Globus pallidus (tissue), 1 donor: ENCODE measurements at regions not wholly inside any gene's neighbourhood (a gene's known extent, or its start where the extent isn't known, plus 50 kb on each side); places are given as distances from the start of the nearest gene placed in this dataset.
"Not testable (repeated sequence)": the region's sequence is repeated elsewhere in the genome, so short reads cannot be mapped to it uniquely, and the experiment has no call there.

ENCODE experiments used
- DNase-seq: peaks from one replicate; pipeline ENCODE4 v3.0.0-alpha.2; 2015; ENCODE audit warnings: low spot score

DNA sequence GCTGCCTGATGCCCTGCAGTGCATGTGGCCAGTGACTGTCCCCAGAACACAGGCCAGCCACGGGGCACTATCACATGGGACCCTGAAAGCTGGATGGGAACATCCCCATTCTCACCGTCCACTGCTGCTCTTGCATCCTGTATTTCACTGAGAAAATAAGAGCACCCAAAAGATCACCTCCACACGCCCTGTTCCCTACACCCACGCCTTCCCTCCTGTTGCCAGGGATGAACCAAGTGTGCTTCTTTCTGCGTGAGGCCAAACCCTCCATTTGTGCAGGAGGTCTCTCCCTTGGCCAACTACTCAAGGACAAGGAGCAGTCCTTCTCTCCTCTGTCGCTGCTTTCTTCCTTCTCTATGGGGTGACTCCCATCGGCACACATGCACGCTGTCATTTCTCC, 118.3 kb downstream of the LRRC37A3 start:
- not testable (repeated sequence) for DNase-seq

- not testable (repeated sequence) for DNase-seq
Measured at GRCh38 chr17:64800361-64800895, 118.8 kb downstream of the LRRC37A3 start.

DNA sequence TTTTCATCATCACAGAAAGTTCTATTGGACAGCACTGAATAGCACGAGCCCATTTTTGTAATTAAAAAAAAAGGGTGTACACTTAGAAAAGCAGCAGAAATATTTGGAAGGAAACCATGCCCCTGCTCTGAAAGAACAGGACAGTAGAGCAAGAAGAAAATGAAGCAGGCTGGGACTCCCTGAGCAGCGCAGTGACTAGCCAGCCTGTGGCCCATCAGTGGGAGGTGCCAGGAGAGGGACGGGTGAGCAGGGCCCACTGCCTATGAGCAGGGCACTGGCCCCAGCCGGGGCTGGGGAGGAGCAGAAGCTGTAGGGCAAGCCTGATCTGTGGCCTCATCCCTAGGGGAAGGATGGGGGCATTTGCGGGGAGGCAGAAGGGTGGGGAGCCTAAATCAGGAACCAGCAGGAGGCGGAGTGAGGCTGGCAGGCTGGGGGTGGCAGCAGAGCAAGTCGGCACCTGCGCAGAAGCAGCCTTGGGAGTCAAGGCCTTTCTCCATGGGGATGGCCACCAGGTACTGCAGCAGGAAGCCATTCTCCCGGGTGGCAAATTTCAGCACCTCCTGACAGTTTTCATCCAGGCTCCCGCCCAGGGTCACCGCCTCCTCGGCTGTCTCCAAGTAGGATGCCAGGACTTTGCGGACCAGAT, 119.6 kb downstream of the LRRC37A3 start:
- not testable (repeated sequence) for DNase-seq

DNA sequence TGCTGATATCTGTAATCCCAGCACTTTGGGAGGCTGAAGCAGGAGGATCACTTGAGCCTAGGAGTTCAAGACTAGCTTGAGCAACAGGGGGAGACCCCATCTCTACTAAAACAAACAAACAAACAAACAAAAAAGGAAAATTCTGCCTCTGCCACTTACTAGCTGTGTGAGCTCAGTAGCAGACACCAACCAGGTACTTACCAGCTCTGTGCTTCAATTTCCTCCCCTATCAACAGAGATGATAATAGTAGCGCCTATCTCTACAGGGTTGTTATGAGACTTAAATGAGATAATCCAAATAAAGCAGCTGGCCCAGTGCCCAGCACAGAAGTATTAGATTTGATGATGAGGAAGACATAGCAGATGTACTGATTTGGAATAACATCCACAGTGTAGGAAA, 120.3 kb downstream of the LRRC37A3 start:
- not testable (repeated sequence) for DNase-seq

- not testable (repeated sequence) for DNase-seq
Measured at GRCh38 chr17:64798489-64798790, 120.8 kb downstream of the LRRC37A3 start.

DNA sequence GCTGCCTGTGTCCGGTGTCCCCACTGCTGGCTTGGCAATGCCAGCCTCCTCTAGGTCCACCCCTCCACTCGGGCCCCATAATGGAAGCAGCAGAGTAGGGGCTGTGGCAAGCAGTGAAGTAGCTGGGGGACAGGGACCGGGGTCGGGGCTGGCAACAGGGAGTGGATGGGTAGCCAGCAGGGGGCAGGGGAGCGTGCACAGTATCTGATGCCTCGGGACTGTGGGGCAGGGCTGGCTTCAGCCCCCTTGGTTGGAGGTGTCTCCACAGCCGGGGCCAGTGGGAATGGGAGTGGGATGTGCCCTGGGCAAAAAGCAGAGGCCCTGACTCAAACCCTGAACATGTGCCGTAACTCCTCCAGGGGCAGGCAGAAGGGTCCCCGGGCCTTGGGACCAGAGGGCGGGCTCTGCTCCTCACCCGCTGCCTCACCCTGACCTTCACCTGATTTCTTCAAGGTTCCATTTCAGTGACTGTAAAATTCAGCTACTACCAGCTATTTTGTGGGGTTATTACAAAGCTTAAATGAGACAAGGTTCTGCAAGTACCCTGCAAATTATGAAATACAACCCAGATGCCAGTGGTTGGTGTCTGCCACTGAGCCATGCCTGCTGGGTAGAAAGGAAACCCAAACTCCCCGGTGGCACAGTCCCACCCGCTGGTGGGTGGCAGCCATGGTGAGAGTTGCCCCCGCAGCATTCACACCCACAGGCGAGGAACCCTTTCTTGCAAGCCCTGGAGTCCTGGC, 121.4 kb downstream of the LRRC37A3 start:
- DNase-seq: not testable (repeated sequence)

DNA sequence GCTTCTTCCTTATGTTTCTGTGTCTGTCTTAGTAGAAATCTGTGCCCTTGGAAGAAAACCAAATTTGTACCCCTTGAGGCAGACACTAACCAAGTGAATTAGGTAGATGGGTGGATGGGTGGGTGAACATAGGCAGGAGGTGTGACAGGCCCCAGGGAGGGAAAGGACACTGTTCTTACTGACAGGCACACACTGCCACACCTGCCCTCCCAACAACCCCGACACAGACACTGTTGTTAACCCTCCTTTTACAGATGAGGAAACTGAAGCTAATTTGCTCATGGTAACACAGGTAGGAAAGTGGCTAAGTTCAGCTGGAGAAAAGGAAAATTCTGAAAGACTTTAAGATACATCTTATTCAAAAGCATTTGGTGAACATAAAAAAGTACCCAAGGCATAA, 123.9 kb downstream of the LRRC37A3 start:
- DNase-seq: not testable (repeated sequence)

GRCh38 chr17:64794548-64795274, 124.6 kb downstream of the LRRC37A3 start:
- not testable (repeated sequence) for DNase-seq

- not testable (repeated sequence) for DNase-seq
Measured at GRCh38 chr17:64794113-64794512, 125.2 kb downstream of the LRRC37A3 start.

GRCh38 chr17:64792793-64793575, 126.3 kb downstream of the LRRC37A3 start:
- not testable (repeated sequence) for DNase-seq

DNA sequence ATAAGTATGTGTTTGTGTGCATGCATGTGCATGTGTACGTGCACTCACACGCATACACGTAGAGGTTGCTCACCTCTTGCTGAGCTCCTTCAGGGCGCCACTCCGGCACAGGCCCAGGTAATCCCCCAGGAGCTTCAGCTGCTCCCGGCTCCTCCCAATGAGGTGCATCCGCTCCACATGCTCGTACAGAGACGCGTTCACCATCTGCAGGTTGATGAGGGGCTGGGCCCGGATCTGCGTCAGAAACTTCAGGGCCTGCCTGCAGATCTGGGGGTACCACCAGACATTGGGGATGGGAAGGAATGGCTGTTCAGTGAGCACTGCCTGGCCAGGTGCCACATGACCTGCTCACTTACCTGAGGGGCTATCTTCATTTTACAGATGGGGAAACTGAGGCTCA, 127.0 kb downstream of the LRRC37A3 start:
- DNase-seq: not testable (repeated sequence)

DNA sequence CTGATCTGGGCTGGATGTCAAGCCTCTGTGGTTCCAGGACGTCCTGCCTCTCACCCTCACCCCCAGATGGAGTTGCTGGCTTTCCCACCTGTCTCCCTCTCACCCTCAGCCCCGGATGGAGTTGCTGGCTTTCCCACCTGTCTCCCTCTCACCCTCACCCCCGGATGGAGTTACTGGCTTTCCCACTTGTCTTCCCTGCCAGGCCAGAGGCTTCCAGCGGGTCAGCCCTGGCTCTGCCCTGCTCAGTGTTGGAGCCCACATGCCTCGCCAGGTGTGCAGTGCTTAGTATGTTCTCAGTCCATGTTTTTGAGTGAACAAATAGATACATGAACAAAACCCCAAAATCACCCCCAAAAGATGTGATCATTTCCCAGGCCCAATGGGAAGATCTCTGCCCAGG, 127.6 kb downstream of the LRRC37A3 start:
- not testable (repeated sequence) for DNase-seq

- not testable (repeated sequence) for DNase-seq
Measured at GRCh38 chr17:64791226-64791625, 128.1 kb downstream of the LRRC37A3 start.

DNA sequence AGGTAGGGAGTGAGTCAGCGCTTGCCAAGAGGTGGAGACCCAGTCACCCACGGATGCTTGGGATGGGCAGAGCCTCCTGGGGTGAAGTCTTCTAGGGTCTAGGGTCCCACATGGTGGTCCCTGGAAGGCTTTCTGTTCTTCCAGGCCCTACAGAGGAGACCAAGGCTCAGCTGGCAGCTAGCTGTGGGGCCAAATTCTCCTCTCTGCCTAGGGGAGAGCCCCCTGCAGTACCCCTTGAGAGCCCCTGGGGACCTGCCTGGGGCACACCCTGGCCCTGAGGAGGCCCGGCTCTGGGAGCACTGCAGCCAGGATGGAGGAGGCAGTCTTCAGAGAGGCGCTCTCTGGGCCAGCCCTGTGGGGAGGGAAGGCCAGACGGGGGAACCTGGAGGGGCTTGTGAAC, 128.6 kb upstream of the SMURF2 start:
- not testable (repeated sequence) for DNase-seq

DNA sequence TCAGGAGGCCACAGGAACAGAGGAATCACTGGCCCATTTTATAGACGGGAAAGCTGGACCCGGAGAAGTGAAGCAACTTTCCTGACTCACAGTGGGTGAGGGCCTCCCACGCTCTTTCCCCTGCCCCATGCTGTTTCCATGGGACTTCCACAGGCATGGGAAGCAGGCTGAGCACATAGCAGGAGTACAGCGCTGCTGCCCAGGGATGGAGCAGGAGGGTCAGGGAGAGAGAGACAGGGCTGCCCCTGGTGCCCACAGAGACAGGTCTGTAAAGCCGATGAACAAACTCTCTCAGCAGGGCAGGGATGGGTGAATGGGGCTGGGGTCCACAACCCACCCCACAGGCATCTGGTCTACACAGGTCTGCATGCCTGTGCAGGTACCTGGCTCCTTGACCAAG, 128.1 kb upstream of the SMURF2 start:
- DNase-seq: not testable (repeated sequence)

DNA sequence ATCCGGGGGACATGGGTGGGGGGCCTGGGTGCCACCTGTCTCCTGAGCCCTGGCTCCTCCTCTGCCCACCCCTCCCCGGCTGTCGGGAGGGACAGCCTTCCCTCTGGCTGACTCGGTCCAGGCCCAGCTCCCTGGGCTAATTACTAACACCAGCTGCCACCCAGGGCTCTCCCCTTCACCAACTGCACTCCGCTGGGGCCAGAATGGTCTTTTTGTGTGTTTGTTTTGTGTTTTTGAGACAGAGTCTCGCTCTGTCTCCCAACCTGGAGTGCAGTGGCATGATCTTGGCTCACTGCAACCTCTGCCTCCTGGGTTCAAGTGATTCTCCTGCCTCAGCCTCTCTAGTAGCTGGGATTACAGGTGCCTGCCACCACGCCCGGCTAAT, 126.9 kb upstream of the SMURF2 start:
- not testable (repeated sequence) for DNase-seq

DNA sequence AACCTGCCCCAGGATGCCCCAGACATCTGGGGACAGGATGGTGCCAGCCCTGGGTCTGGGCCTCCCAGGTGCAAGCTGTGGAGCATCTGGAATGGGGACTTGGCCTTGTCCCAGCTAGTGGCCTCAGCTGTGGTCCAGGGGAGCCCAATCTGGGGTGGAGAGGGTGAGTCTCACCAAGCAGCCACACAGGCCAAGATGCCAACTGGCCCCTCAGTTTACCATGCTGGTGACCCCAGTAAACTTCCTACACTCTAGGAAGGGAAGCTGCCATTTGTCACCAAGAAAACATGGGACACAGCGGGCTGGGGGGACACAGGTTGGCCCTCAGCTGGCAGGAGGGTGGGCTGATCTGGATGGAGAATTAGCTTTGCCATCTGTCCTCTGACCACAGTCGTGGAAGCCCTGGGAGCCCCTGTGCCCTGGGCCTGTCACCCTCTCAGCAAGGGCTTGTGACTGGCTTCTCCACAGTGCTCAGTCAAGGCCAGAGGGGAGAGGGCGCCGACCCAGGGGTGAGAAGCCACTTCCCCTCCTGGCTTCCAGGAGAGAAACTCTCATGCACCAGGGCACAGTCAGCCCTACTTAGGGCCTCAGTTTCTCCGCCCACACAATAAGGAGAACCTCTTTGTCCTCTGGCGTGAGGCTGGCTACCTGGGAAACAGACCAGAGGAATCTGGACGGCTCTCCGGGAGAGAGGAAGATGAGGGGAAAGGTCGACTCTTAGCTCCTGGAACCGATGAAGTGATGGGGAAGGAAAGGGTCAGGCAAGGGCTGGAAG, 126.4 kb upstream of the SMURF2 start:
- no peak for DNase-seq

DNA sequence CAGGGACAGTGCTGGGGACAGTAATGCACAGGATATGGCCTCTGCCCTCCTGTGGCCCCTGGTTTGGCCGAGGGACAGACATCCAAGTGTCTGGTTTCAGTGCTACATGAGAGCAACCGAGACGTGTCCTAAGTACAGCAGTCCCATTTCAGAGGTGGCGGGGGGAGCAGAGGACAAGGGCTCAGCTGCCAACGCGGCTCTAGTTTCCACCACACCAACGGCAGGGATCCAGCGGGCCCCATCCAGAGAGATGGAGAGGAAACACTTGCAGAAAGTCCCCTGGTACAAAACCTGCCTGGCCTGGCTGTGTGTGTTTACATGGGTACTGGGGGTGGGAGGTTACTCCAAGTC, 125.8 kb upstream of the SMURF2 start:
- DNase-seq: no peak

DNA sequence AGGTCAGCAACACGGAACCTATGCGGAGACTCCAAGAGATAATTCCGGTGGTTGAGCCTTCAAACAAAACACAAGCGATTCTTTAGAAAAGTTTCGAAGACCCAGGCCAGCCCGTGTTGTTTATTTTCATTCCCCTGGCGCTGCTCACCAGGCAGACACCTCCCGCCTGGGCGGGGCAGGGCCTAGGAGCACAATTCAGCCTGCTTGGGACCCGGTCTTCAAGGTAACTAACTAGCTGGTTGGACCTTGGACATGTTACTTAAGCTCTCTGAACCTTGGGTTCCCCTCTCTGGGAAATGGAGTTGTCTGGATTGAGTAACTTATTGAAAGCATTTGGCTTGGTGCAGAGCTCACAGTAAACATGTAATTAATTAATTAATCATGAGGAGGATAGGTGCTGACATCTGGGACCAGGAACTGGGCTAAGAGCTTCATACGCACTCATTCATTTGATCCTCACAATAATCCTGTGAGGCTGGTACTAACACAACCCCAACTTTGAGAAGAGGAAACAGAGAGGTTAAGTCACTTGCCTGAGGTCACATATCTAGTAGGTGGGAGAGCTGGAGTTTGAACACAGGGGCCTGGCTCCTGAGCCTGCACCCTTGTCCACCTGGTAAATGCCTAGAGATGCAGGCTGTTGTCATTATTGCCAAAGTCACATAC, 125.3 kb upstream of the SMURF2 start:
- no peak for DNase-seq

- no peak for DNase-seq
Measured at GRCh38 chr17:64786337-64786736, 124.2 kb upstream of the SMURF2 start.

DNA sequence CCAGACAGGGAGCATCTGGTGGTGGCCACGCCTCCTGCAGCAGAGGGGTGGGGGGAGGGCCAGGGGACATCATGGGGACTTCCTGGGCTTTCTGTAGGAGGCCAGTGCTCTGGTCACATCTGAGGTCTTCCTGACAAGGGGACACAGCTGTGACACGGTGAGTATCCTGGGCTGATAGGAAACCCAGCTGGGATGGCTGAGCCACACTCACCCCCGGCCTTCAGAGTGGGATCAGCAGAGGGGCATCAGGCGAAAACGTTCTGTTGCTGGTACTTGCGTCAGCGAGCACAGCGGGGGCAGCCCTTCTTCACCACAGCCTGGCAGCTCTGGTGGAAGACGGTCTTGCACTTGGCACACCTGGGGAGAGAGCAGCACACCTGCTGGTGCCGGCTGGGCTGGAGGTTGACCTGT, 122.9 kb upstream of the SMURF2 start:
- DNase-seq: no peak
